Ishikawa (cell line): ENCODE measurements at regions not wholly inside any gene's neighbourhood (a gene's known extent, or its start where the extent isn't known, plus 50 kb on each side); places are given as distances from the start of the nearest gene placed in this dataset.

Source experiments
- CEBPB ChIP-seq: IDR thresholded peaks from 2 replicates; pipeline ENCODE4 v1.6.1; 2012
- CREB1 ChIP-seq: IDR thresholded peaks from 2 replicates; pipeline ENCODE4 v1.6.1; 2012; ENCODE audit warnings: low read depth
- EGR1 ChIP-seq: IDR thresholded peaks from 2 replicates; pipeline ENCODE4 v1.6.1; 2012
- EP300 ChIP-seq: IDR thresholded peaks from 2 replicates; pipeline ENCODE4 v1.6.1; 2012; ENCODE audit warnings: borderline replicate concordance
- FOXM1 ChIP-seq: IDR thresholded peaks from 2 replicates; pipeline ENCODE4 v1.6.1; 2012; ENCODE audit warnings: low read depth, borderline replicate concordance
- NFIC ChIP-seq: IDR thresholded peaks from 2 replicates; pipeline ENCODE4 v1.6.1; 2012
- RAD21 ChIP-seq: IDR thresholded peaks from 2 replicates; pipeline ENCODE4 v1.6.1; 2012; ENCODE audit warnings: low read depth
- TAF1 ChIP-seq: IDR thresholded peaks from 2 replicates; pipeline ENCODE4 v1.6.1; 2012; ENCODE audit warnings: low read depth, mild to moderate bottlenecking
- TCF12 ChIP-seq: IDR thresholded peaks from 2 replicates; pipeline ENCODE4 v1.6.1; 2012; ENCODE audit warnings: low read depth
- TEAD4 ChIP-seq: IDR thresholded peaks from 2 replicates; pipeline ENCODE4 v1.6.1; 2012
- YY1 ChIP-seq: IDR thresholded peaks from 2 replicates; pipeline ENCODE4 v1.6.1; 2012; ENCODE audit warnings: low read depth
- ZBTB7A ChIP-seq: IDR thresholded peaks from 2 replicates; pipeline ENCODE4 v1.6.1; 2012; ENCODE audit warnings: low read depth
- TF ChIP-seq, protein P1 (sequence below): IDR thresholded peaks from 2 replicates; pipeline ENCODE4 v1.6.1; 2012; ENCODE audit warnings: low read depth, mild to moderate bottlenecking
- TF ChIP-seq, protein P2 (sequence below): IDR thresholded peaks from 2 replicates; pipeline ENCODE4 v1.6.1; 2012
- TF ChIP-seq, protein P3 (sequence below): IDR thresholded peaks from 2 replicates; pipeline ENCODE4 v1.6.1; 2012

DNA sequence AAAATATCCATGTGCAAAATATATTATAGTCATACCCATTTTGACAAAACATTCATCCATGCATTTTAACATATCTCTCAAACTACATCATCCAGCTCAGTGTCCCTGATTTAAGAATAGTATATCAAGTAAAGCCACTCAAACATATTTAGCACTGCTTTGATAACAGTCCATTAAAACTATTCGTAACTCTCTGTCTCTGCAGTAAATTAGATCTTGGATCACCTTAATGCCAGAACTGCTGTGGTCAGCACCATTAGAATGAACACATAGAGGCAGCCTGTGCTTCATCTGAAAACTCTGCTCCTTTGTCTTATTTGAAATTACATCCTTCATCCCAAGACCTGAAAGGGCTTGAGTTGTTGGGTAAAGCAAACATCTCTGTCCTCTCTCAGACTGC is 234.0 kb downstream of the MBD2 start:
- TF ChIP-seq EP300 (no peak), FOXM1 (no peak), RAD21 (no peak), ZBTB7A (no peak), TCF12 (no peak), CREB1 (no peak), TAF1 (no peak), NFIC (no peak), TEAD4 (no peak), EGR1 (no peak), YY1 (no peak), CEBPB (no peak)
- TF ChIP-seq, protein P1, sequence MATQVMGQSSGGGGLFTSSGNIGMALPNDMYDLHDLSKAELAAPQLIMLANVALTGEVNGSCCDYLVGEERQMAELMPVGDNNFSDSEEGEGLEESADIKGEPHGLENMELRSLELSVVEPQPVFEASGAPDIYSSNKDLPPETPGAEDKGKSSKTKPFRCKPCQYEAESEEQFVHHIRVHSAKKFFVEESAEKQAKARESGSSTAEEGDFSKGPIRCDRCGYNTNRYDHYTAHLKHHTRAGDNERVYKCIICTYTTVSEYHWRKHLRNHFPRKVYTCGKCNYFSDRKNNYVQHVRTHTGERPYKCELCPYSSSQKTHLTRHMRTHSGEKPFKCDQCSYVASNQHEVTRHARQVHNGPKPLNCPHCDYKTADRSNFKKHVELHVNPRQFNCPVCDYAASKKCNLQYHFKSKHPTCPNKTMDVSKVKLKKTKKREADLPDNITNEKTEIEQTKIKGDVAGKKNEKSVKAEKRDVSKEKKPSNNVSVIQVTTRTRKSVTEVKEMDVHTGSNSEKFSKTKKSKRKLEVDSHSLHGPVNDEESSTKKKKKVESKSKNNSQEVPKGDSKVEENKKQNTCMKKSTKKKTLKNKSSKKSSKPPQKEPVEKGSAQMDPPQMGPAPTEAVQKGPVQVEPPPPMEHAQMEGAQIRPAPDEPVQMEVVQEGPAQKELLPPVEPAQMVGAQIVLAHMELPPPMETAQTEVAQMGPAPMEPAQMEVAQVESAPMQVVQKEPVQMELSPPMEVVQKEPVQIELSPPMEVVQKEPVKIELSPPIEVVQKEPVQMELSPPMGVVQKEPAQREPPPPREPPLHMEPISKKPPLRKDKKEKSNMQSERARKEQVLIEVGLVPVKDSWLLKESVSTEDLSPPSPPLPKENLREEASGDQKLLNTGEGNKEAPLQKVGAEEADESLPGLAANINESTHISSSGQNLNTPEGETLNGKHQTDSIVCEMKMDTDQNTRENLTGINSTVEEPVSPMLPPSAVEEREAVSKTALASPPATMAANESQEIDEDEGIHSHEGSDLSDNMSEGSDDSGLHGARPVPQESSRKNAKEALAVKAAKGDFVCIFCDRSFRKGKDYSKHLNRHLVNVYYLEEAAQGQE, result no peak
- TF ChIP-seq, protein P2, sequence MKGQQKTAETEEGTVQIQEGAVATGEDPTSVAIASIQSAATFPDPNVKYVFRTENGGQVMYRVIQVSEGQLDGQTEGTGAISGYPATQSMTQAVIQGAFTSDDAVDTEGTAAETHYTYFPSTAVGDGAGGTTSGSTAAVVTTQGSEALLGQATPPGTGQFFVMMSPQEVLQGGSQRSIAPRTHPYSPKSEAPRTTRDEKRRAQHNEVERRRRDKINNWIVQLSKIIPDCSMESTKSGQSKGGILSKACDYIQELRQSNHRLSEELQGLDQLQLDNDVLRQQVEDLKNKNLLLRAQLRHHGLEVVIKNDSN, result no peak
- TF ChIP-seq, protein P3, sequence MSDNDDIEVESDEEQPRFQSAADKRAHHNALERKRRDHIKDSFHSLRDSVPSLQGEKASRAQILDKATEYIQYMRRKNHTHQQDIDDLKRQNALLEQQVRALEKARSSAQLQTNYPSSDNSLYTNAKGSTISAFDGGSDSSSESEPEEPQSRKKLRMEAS, result no peak

DNA sequence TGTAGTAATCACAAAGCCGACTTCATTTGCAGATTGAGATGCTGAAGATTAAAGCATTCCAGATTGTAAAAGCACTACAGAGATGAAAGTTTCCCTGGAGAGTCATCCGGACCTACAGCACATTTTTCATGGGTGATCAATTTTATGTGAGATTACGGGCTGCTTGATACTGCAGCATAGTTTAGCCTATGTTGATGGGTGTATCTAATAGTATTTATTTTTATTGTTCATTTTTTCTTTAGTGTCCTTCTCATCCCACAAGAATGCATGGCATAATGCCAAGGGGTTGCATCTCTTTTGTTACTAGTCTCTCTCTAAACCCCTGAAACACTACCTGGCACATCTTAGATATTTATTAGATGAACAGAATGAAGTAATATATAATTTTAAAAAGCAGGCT is 240.4 kb downstream of the MBD2 start:
- TF ChIP-seq CEBPB (no peak), TCF12 (no peak), TAF1 (no peak), EGR1 (no peak), RAD21 (no peak), YY1 (no peak), NFIC (no peak), FOXM1 (no peak), ZBTB7A (no peak), CREB1 (no peak), EP300 (no peak), TEAD4 (no peak)
- TF ChIP-seq, protein P3, result no peak
- TF ChIP-seq, protein P1, result no peak
- TF ChIP-seq, protein P2, result no peak

DNA sequence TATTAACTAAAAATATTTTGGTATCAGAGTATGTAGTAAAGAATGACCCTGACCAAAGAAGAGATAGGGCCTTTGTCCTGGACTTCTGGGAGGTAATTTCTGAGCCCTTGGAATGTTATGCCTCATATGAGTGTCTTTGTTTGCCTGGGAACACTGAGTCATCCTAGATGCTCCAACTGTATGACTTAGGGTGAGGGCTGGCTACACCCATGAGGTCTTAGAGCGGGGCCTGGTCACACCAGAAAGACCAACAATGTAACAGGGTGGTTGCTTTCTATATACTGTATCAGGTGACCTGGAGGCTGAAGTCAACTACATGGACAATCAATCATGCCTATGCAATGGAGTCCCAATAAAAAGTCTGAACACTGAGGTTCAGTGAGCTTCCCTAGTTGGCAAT is 253.1 kb downstream of the MBD2 start:
- TF ChIP-seq CEBPB, result no peak
- no peak for TF ChIP-seq TEAD4
- TF ChIP-seq, protein P1, result no peak
- TF ChIP-seq TAF1, result no peak
- TF ChIP-seq FOXM1, result no peak
- no peak for TF ChIP-seq EP300
- TF ChIP-seq TCF12, result no peak
- TF ChIP-seq EGR1, result no peak
- no peak for TF ChIP-seq CREB1
- TF ChIP-seq YY1, result no peak
- no peak for TF ChIP-seq NFIC
- TF ChIP-seq ZBTB7A, result no peak
- TF ChIP-seq, protein P2, result no peak
- TF ChIP-seq, protein P3, result no peak
- no peak for TF ChIP-seq RAD21

DNA sequence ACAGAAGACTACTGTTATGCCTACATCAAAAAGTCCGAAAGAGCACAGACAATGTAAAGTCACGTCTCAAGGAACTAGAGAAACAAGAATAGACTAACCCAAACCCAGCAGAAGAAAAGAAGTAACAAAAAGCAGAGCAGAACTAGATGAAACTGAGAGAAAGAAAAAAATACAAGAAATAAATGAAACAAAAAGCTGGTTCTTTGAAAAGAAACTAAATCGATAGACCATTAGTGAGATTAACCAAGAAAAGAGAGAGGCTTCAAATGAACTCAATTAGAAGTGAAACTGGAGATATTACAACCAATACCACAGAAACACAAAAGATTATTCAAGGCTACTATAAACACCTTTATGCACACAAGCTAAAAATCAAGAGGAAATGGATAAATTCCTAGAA is 271.8 kb downstream of the MBD2 start:
- TF ChIP-seq NFIC (no peak), FOXM1 (no peak), TCF12 (no peak), EP300 (no peak), CEBPB (no peak), YY1 (no peak), TAF1 (no peak), ZBTB7A (no peak), CREB1 (no peak), TEAD4 (no peak), RAD21 (no peak), EGR1 (no peak)
- TF ChIP-seq, protein P3, result no peak
- TF ChIP-seq, protein P1, result no peak
- TF ChIP-seq, protein P2, result no peak
